NB4 (cell line): ENCODE measurements at regions not wholly inside any gene's neighbourhood (a gene's known extent, or its start where the extent isn't known, plus 50 kb on each side); places are given as distances from the start of the nearest gene placed in this dataset.

Source experiments
- DNase-seq: peaks from one replicate; pipeline ENCODE4 v3.0.0; 2010; ENCODE audit warnings: low read depth
- H3K4me3 ChIP-seq: one replicate; pipeline ENCODE4 v1.5.1; 2011; ENCODE audit warnings: mild to moderate bottlenecking, low read depth, low read length, moderate library complexity
- MYC ChIP-seq: IDR thresholded peaks from 2 replicates; pipeline ENCODE4 v1.6.1; 2011; ENCODE audit warnings: low read depth, low read length
- POLR2A ChIP-seq: IDR thresholded peaks from 2 replicates; pipeline ENCODE4 v1.6.1; 2011; ENCODE audit warnings: mild to moderate bottlenecking; ENCODE audit not compliant: insufficient read length; ENCODE audit errors: extremely low read depth
- TF ChIP-seq, protein P1 (sequence below): IDR thresholded peaks from 2 replicates; pipeline ENCODE4 v1.6.1; 2011; ENCODE audit warnings: low read depth, low read length
- TF ChIP-seq, protein P2 (sequence below): IDR thresholded peaks from one replicate; pipeline ENCODE4 v1.5.1; 2012; ENCODE audit warnings: low read depth, low read length

DNA sequence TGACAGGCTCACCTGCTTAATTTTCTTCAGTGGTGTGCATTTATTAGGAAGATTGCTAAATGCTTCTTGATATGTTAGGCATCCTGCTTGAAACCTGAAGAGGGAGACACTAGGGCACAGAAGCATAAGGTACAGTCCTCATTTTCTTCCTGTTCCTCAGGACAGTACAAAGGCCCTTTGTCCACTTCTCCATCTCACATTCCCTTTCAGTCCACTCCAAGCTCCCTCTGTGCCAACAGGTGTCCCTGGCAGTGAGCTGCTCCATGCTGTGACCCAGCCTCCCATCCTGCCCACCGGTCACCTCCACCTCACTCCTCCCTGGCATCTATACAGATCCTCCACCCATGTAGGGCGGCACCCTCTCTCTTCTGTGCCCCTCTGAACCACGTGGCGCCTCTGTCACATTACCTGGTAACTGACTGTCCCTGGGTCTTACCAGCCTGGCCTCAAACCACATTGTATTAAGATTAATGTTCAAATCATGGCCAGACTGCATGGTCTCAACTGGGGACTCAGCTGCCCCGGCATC lies 162.8 kb downstream of the VAPA start:
- peak; percentile 12 for DNase-seq
- TF ChIP-seq, protein P1, sequence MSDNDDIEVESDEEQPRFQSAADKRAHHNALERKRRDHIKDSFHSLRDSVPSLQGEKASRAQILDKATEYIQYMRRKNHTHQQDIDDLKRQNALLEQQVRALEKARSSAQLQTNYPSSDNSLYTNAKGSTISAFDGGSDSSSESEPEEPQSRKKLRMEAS, result no peak
- TF ChIP-seq POLR2A (no peak), MYC (no peak)
- TF ChIP-seq, protein P2, sequence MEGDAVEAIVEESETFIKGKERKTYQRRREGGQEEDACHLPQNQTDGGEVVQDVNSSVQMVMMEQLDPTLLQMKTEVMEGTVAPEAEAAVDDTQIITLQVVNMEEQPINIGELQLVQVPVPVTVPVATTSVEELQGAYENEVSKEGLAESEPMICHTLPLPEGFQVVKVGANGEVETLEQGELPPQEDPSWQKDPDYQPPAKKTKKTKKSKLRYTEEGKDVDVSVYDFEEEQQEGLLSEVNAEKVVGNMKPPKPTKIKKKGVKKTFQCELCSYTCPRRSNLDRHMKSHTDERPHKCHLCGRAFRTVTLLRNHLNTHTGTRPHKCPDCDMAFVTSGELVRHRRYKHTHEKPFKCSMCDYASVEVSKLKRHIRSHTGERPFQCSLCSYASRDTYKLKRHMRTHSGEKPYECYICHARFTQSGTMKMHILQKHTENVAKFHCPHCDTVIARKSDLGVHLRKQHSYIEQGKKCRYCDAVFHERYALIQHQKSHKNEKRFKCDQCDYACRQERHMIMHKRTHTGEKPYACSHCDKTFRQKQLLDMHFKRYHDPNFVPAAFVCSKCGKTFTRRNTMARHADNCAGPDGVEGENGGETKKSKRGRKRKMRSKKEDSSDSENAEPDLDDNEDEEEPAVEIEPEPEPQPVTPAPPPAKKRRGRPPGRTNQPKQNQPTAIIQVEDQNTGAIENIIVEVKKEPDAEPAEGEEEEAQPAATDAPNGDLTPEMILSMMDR, result peak; percentile 4

DNA sequence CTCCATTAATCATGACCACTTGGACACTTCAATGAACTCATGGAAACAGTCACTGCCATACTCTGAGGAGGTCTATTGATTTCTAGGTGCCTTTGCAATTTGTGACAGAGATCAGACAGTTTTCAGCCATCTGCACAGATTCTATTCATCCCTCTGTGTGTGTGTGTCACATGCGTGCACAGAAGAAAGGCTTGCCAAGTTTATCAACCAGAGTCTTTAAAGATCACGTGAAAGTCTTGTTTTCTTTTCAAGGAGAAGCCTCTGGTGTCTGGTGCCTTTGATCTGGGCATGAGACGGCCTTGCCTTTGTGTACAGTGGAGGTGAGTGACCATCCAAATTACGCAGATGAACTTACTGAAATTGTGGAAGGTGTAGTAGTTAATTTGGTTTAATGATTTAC lies 164.2 kb downstream of the VAPA start:
- no peak overlapping the region for H3K4me3 ChIP-seq
- TF ChIP-seq MYC (no peak), POLR2A (no peak)
- TF ChIP-seq, protein P2, result no peak
- TF ChIP-seq, protein P1, result no peak
- no peak for DNase-seq

More for the DNA sequence above, 162.8 kb downstream of the VAPA start:
- no peak overlapping the region for H3K4me3 ChIP-seq

DNA sequence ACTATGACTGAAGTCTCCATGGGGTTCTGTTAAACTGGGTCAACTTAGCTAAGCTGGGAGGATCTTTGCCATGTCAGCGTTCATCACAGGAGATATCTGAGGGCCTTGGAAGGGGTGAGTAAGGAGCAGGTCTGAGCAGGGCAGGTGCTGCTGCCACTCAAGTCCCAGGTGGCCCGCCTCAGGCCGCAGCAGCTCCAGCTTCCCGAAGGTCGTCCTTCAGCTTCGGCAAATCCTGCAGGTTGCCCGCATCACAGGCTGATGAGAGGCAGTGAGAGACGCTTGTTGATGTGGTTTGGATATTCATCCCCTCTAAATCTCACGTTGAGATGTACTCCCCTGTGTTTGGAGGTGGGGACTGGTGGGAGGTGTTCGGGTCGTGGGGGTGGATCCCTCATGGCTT lies 166.6 kb downstream of the VAPA start:
- DNase-seq, result no peak
- no peak overlapping the region for H3K4me3 ChIP-seq
- TF ChIP-seq, protein P2, result no peak
- TF ChIP-seq, protein P1, result no peak
- no peak for TF ChIP-seq MYC
- no peak for TF ChIP-seq POLR2A

GRCh38 chr18:10081492-10081891 lies 167.7 kb downstream of the VAPA start:
- TF ChIP-seq POLR2A, result no peak
- TF ChIP-seq, protein P1, result no peak
- TF ChIP-seq, protein P2, result no peak
- TF ChIP-seq MYC, result no peak
- H3K4me3 ChIP-seq, result no peak overlapping the region
- DNase-seq, result no peak

DNA sequence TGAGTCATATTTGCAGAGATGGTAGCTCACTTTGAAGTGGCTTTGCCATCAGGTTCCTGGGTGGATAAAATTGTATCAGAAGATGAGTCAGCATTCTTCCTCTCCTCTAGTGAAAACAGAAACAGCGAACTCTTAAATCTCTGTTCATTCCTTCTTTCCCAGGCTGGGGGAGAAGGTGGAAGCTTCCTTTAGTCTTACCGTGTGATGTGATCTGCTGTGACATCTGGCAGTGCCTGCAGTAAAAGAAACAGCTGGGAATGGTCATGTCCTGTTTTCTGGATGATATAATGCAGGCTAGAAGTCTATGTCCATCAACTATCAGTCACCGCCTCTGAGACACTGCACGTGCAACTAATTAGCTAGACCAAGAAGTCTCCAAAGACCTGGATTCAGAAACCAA lies 171.6 kb downstream of the VAPA start:
- TF ChIP-seq MYC, result no peak
- TF ChIP-seq, protein P2, result no peak
- no peak for TF ChIP-seq POLR2A
- TF ChIP-seq, protein P1, result no peak
- no peak overlapping the region for H3K4me3 ChIP-seq
- no peak for DNase-seq

DNA sequence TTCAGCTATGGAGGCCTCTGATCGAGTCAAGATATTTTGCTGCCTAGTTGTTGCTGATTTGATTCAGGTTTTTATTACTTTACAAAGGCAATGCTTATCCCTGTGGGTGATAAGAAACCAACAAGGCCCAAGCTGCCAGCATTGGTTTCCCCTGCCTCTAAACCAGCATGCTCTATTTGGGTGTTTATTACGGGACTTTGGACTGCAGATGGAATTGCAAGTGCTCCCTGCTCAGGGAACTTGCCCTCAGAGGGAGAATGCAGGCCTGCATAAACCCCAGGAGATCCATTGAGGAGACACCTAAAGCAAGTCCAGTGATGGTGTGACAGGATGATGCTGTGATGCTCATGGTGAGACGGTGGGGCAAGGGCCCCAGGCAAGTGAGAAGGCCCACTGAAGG lies 172.1 kb downstream of the VAPA start:
- no peak overlapping the region for H3K4me3 ChIP-seq
- no peak for DNase-seq
- TF ChIP-seq MYC (no peak), POLR2A (no peak)
- TF ChIP-seq, protein P1, result no peak
- TF ChIP-seq, protein P2, result no peak
